HK-2 (cell line): ENCODE measurements at regions not wholly inside any gene's neighbourhood (a gene's known extent, or its start where the extent isn't known, plus 50 kb on each side); places are given as distances from the start of the nearest gene placed in this dataset.
"Not testable (repeated sequence)": the region's sequence is repeated elsewhere in the genome, so short reads cannot be mapped to it uniquely, and the experiment has no call there.

Experiments used
- DNase-seq: peaks from one replicate; pipeline ENCODE4 v3.0.0-alpha.2; 2018; ENCODE audit not compliant: unreplicated experiment

- DNase-seq: no peak
Measured at GRCh38 chr2:190005513-190005912, 57.0 kb downstream of the MSTN start.

- DNase-seq: no peak
Measured at GRCh38 chr2:189999661-190000060, 62.9 kb downstream of the MSTN start.

GRCh38 chr2:189998665-189999064, 63.9 kb downstream of the MSTN start:
- DNase-seq: not testable (repeated sequence)

GRCh38 chr2:189997016-189997415, 65.5 kb downstream of the MSTN start:
- no peak for DNase-seq

GRCh38 chr2:189995679-189996078, 66.8 kb downstream of the MSTN start:
- no peak for DNase-seq

- DNase-seq: peak; percentile 1
Measured at GRCh38 chr2:189982780-189983394, 79.6 kb downstream of the MSTN start.

- no peak for DNase-seq
Measured at GRCh38 chr2:189982087-189982486, 80.4 kb downstream of the MSTN start.

GRCh38 chr2:189976488-189976887, 86.0 kb downstream of the MSTN start:
- not testable (repeated sequence) for DNase-seq

GRCh38 chr2:189960346-189960745, 102.2 kb downstream of the MSTN start:
- no peak for DNase-seq

- no peak for DNase-seq
Measured at GRCh38 chr2:189959450-189959849, 103.1 kb downstream of the MSTN start.

GRCh38 chr2:189954989-189955388, 107.5 kb downstream of the MSTN start:
- DNase-seq: no peak

- DNase-seq: no peak
Measured at GRCh38 chr2:189952536-189953109, 109.9 kb downstream of the MSTN start.

GRCh38 chr2:189951791-189952535, 110.6 kb downstream of the MSTN start:
- DNase-seq: no peak

GRCh38 chr2:189943009-189943408, 119.5 kb downstream of the MSTN start:
- DNase-seq: no peak

GRCh38 chr2:189940913-189941312, 121.6 kb downstream of the MSTN start:
- DNase-seq: no peak

- DNase-seq: no peak
Measured at GRCh38 chr2:189937691-189938090, 124.8 kb downstream of the MSTN start.

- no peak for DNase-seq
Measured at GRCh38 chr2:189933911-189934399, 128.6 kb downstream of the MSTN start.

- DNase-seq: no peak
Measured at GRCh38 chr2:189933041-189933440, 129.5 kb downstream of the MSTN start.

- DNase-seq: no peak
Measured at GRCh38 chr2:189927823-189928222, 134.7 kb downstream of the MSTN start.
